Mesendoderm (in vitro differentiated cells): ENCODE measurements at regions not wholly inside any gene's neighbourhood (a gene's known extent, or its start where the extent isn't known, plus 50 kb on each side); places are given as distances from the start of the nearest gene placed in this dataset.
A peak's percentile ranks its signal among the peaks of the same experiment; 100 is the strongest.

Experiments used
- DNase-seq: peaks from one replicate; pipeline ENCODE4 v3.0.0; 2013
- H2AK5ac ChIP-seq: 2 replicates; pipeline ENCODE4 v1.6.1; 2013; ENCODE audit warnings: low read length, inconsistent platforms
- H2BK120ac ChIP-seq: 2 replicates; pipeline ENCODE4 v1.6.1; 2013; ENCODE audit warnings: low read depth, mild to moderate bottlenecking, low read length, moderate library complexity, mixed read lengths
- H2BK15ac ChIP-seq: replicated peaks from 2 replicates; pipeline ENCODE4 v1.6.1; 2013; ENCODE audit warnings: low read depth, mild to moderate bottlenecking, moderate library complexity
- H2BK5ac ChIP-seq: 2 replicates; pipeline ENCODE4 v1.6.1; 2013; ENCODE audit warnings: low read length, inconsistent platforms
- H3K18ac ChIP-seq: 2 replicates; pipeline ENCODE4 v1.6.1; 2013; ENCODE audit warnings: mild to moderate bottlenecking, low read length, mixed read lengths
- H3K23ac ChIP-seq: one replicate; pipeline ENCODE4 v1.6.1; 2013; ENCODE audit warnings: low read length
- H3K27ac ChIP-seq: 2 replicates; pipeline ENCODE4 v1.5.1; 2013; ENCODE audit warnings: low read depth, mild to moderate bottlenecking, inconsistent platforms, low read length, moderate library complexity
- H3K27me3 ChIP-seq: 2 replicates; pipeline ENCODE4 v1.6.1; 2013; ENCODE audit warnings: low read length, control low read depth, mild to moderate bottlenecking, inconsistent platforms; ENCODE audit not compliant: insufficient read depth, poor library complexity
- H3K36me3 ChIP-seq: 2 replicates; pipeline ENCODE4 v1.6.1; 2013; ENCODE audit warnings: low read length, inconsistent platforms; ENCODE audit not compliant: control insufficient read depth, insufficient read depth
- H3K4ac ChIP-seq: one replicate; pipeline ENCODE4 v1.6.1; 2013; ENCODE audit warnings: low read depth, mild to moderate bottlenecking, low read length, moderate library complexity
- H3K4me1 ChIP-seq: 2 replicates; pipeline ENCODE4 v1.6.1; 2013; ENCODE audit warnings: low read depth, low read length, inconsistent platforms; ENCODE audit not compliant: control insufficient read depth
- H3K4me2 ChIP-seq: 2 replicates; pipeline ENCODE4 v1.6.1; 2013; ENCODE audit warnings: low read length
- H3K4me3 ChIP-seq: 2 replicates; pipeline ENCODE4 v1.5.1; 2013; ENCODE audit warnings: mild to moderate bottlenecking, low read length
- H3K56ac ChIP-seq: one replicate; pipeline ENCODE4 v1.6.1; 2013; ENCODE audit warnings: low read length
- H3K79me1 ChIP-seq: 2 replicates; pipeline ENCODE4 v1.6.1; 2013; ENCODE audit warnings: low read length, inconsistent platforms
- H3K79me2 ChIP-seq: 2 replicates; pipeline ENCODE4 v1.6.1; 2013; ENCODE audit warnings: mild to moderate bottlenecking, low read length; ENCODE audit not compliant: control insufficient read depth, insufficient read depth
- H3K9ac ChIP-seq: 2 replicates; pipeline ENCODE4 v1.6.1; 2013; ENCODE audit warnings: low read length, inconsistent platforms
- H4K5ac ChIP-seq: one replicate; pipeline ENCODE4 v1.6.1; 2013; ENCODE audit warnings: low read length
- H4K8ac ChIP-seq: one replicate; pipeline ENCODE4 v1.6.1; 2013; ENCODE audit warnings: low read depth, mild to moderate bottlenecking, control low read depth, low read length, moderate library complexity
- WGBS: extraction: QIAGEN DNeasy Blood & Tissue Kit; methylation state at CpG from one replicate; pipeline ENCODE4 v1.1.7; 2013; ENCODE audit warnings: low lambda C conversion rate, missing lambda C conversion rate; ENCODE audit not compliant: insufficient coverage; ENCODE audit errors: extremely low coverage; 5-methylcytosine and 5-hydroxymethylcytosine counted together

DNA sequence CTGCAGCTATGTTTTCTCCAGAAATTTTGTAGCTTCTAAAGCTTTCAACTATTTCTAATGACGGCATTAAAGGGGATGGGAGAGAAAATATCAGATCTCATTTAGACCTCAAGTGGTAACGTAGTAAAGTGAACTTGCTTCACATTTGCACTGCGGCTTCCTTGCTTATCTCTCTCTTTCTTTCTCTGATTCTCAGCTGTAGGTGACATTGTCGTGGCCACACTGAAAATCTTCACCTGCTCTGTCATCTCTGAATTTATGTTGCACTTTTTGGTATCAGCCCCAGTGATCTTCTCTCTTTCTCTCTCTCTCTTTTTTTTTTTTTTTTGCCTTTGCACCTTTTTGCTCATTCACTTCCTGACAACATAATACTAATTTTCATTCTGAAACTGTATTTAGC lies 254.1 kb upstream of the SATB1 start:
- DNase-seq = no peak
- no peak overlapping the region for H3K27ac ChIP-seq
- H2BK15ac ChIP-seq = no peak overlapping the region
- no peaks in the 10 kb centered on the region for H3K36me3 ChIP-seq
- no peaks in the 10 kb centered on the region for H3K27me3 ChIP-seq
- H2BK5ac ChIP-seq = no peak overlapping the region
- no peak overlapping the region for H3K4me2 ChIP-seq
- H3K9ac ChIP-seq = no peak overlapping the region
- H3K4ac ChIP-seq = no peak overlapping the region
- H2AK5ac ChIP-seq = no peak overlapping the region
- H3K4me3 ChIP-seq = no peak overlapping the region
- H4K8ac ChIP-seq = no peak overlapping the region
- no peak overlapping the region for H4K5ac ChIP-seq
- no peak overlapping the region for H2BK120ac ChIP-seq
- no peaks in the 10 kb centered on the region for H3K4me1 ChIP-seq
- H3K79me2 ChIP-seq = no peaks in the 10 kb centered on the region
- H3K79me1 ChIP-seq = no peaks in the 10 kb centered on the region
- no CpG with 5 or more reads among the region's 4 CpGs for WGBS
- no peak overlapping the region for H3K18ac ChIP-seq
- H3K56ac ChIP-seq = no peak overlapping the region
- no peak overlapping the region for H3K23ac ChIP-seq

DNA sequence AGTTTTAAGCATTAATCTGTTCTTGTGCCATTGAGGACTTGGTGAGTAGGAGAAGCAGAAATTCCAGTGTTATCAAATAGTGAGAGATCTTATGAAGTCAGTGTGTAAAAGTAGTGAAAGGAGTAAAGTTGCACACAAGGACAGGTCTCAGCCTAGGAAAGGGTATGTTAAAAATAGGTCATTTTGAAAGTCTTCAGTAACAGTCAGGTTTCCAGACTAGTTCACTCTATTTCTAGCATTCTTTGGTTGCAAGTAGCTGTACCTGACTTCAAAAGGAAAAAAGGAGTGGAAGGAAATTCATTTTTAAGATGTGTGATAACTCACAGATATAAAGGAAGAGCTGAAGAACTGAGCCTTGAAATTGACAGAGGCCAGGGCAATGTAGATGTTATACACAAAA lies 250.1 kb upstream of the SATB1 start:
- no peak overlapping the region for H2AK5ac ChIP-seq
- no peak overlapping the region for H4K8ac ChIP-seq
- H4K5ac ChIP-seq = no peak overlapping the region
- no peaks in the 10 kb centered on the region for H3K36me3 ChIP-seq
- H2BK5ac ChIP-seq = no peak overlapping the region
- no peak overlapping the region for H3K18ac ChIP-seq
- no peak overlapping the region for H3K56ac ChIP-seq
- H3K79me2 ChIP-seq = no peaks in the 10 kb centered on the region
- no peak overlapping the region for H3K9ac ChIP-seq
- H3K27ac ChIP-seq = no peak overlapping the region
- no peaks in the 10 kb centered on the region for H3K79me1 ChIP-seq
- H3K4me3 ChIP-seq = no peak overlapping the region
- H3K27me3 ChIP-seq = no peaks in the 10 kb centered on the region
- H3K23ac ChIP-seq = no peak overlapping the region
- H2BK120ac ChIP-seq = no peak overlapping the region
- H3K4me2 ChIP-seq = no peak overlapping the region
- no peak overlapping the region for H3K4ac ChIP-seq
- H3K4me1 ChIP-seq = no peaks in the 10 kb centered on the region
- no peak overlapping the region for H2BK15ac ChIP-seq
- DNase-seq = no peak

DNA sequence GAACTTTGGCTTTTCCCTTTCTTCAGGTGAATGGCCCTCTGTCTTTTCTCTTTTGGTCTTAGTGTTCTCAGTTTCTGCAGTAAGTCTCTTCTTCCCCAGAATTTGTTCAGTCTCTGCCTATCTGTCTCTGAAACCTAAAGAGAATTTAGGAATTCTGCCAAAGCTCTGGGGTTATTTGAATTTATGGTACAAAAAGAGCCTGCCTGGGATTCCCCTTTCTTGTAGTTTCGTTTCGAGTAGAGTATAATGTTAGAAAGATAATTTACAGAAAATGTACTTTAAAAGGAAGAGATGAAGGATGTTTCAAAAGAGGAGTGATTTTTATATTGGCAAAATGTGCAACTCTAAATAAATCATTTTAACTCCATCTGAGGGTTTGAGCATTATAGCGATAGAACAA lies 247.4 kb upstream of the SATB1 start:
- Histone ChIP-seq H3K27me3 (no peaks in the 10 kb centered on the region), H2BK120ac (no peak overlapping the region), H2BK15ac (no peak overlapping the region), H4K5ac (no peak overlapping the region), H3K79me1 (no peaks in the 10 kb centered on the region), H3K9ac (no peak overlapping the region), H3K27ac (no peak overlapping the region), H3K4me3 (no peak overlapping the region), H4K8ac (no peak overlapping the region), H3K4ac (no peak overlapping the region), H2BK5ac (no peak overlapping the region), H3K18ac (no peak overlapping the region), H3K4me1 (no peaks in the 10 kb centered on the region), H3K36me3 (no peaks in the 10 kb centered on the region), H3K79me2 (no peaks in the 10 kb centered on the region), H3K4me2 (no peak overlapping the region), H2AK5ac (no peak overlapping the region), H3K23ac (no peak overlapping the region), H3K56ac (no peak overlapping the region)
- DNase-seq = no peak
- no CpG with 5 or more reads among the region's 3 CpGs for WGBS

DNA sequence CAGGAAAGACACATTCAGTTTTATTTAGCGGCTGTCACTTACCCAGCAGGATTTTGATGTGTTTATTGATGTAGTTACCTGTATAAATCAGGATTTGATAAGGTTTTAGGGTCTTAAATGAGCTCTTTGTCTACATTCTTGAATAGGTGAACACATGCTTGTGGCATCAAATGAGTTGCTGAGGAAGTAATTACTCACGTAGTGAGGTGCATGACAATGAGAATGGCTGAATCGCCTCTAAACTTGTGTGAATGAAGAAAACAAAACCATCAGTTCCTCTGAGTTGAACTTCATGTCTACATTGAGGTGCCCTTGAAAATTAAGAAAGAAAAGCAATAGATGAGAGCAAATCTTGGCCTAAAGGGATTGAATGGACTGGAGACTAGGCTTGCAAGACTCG lies 245.6 kb upstream of the SATB1 start:
- WGBS = no CpG with 5 or more reads among the region's 4 CpGs
- no peak for DNase-seq
- no peaks in the 10 kb centered on the region for H3K27me3 ChIP-seq
- H2AK5ac ChIP-seq = no peak overlapping the region
- H3K27ac ChIP-seq = no peak overlapping the region
- no peak overlapping the region for H3K4ac ChIP-seq
- no peak overlapping the region for H2BK120ac ChIP-seq
- no peaks in the 10 kb centered on the region for H3K79me2 ChIP-seq
- H3K18ac ChIP-seq = no peak overlapping the region
- H4K8ac ChIP-seq = no peak overlapping the region
- H3K9ac ChIP-seq = no peak overlapping the region
- no peak overlapping the region for H3K56ac ChIP-seq
- H3K36me3 ChIP-seq = no peaks in the 10 kb centered on the region
- no peak overlapping the region for H3K4me3 ChIP-seq
- H2BK15ac ChIP-seq = no peak overlapping the region
- H3K4me2 ChIP-seq = no peak overlapping the region
- H2BK5ac ChIP-seq = no peak overlapping the region
- no peak overlapping the region for H4K5ac ChIP-seq
- no peak overlapping the region for H3K23ac ChIP-seq
- H3K79me1 ChIP-seq = no peaks in the 10 kb centered on the region
- peaks cover 2% of the 10 kb centered on the region for H3K4me1 ChIP-seq

DNA sequence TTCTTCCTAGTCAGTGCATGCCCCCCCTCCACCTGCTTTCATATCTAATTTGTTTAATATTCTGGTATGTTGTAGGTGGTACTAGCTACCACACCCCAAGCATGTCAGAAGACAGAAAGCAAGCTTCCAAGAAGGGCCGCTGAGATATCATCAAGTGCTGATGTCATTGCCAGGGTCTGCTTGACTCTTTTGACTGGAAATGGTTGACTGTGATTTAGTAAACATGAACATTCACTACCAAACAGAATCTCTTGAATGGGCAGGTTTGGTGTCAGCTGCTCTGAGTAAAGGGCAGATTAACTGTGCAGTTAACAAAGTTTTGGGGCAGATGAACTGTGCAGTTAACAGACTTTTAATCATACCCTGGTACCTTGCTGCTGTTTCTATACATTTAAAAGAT lies 244.2 kb upstream of the SATB1 start:
- WGBS = no CpG with 5 or more reads among the region's 1 CpG
- no peak overlapping the region for H4K8ac ChIP-seq
- no peak overlapping the region for H3K4me3 ChIP-seq

DNA sequence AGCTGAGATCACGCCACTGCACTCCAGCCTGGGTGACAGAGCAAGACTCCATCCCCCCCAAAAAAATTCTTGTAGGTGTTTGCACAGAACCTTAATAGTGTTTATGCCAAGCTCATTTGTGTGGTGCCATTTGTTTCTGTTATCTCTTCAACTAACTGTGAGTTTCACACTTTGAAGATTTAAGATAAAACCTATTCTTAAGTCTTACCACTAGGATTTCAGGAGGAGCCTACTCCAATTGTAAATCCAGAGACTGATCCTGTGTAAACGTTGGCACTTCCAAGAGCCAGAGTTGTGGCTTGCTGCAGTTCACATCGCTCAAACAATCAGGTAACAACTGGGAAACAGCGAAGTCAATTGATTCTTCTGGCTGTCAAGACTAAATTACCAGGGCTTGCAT lies 242.4 kb upstream of the SATB1 start:
- Histone ChIP-seq H3K4ac (no peak overlapping the region), H3K4me2 (no peak overlapping the region), H3K4me1 (peaks cover 2% of the 10 kb centered on the region), H3K56ac (no peak overlapping the region), H3K79me1 (no peaks in the 10 kb centered on the region), H4K5ac (no peak overlapping the region), H3K27me3 (no peaks in the 10 kb centered on the region), H2BK15ac (no peak overlapping the region), H2BK5ac (no peak overlapping the region), H3K79me2 (no peaks in the 10 kb centered on the region), H3K23ac (no peak overlapping the region), H2BK120ac (no peak overlapping the region), H3K9ac (no peak overlapping the region), H4K8ac (no peak overlapping the region), H3K18ac (no peak overlapping the region), H2AK5ac (no peak overlapping the region), H3K4me3 (no peak overlapping the region), H3K27ac (no peak overlapping the region), H3K36me3 (no peaks in the 10 kb centered on the region)
- no CpG with 5 or more reads among the region's 4 CpGs for WGBS
- DNase-seq = peak; percentile 90

More for the DNA sequence above, 244.2 kb upstream of the SATB1 start:
- Histone ChIP-seq H3K56ac (no peak overlapping the region), H2AK5ac (no peak overlapping the region), H3K27me3 (no peaks in the 10 kb centered on the region), H3K18ac (no peak overlapping the region), H4K5ac (no peak overlapping the region), H3K9ac (no peak overlapping the region), H2BK5ac (no peak overlapping the region), H3K4ac (no peak overlapping the region), H3K79me1 (no peaks in the 10 kb centered on the region), H3K79me2 (no peaks in the 10 kb centered on the region), H2BK120ac (no peak overlapping the region), H3K4me2 (no peak overlapping the region), H3K4me1 (peaks cover 2% of the 10 kb centered on the region), H3K23ac (no peak overlapping the region), H2BK15ac (peak overlapping the region; percentile 2), H3K36me3 (no peaks in the 10 kb centered on the region), H3K27ac (no peak overlapping the region)
- no peak for DNase-seq
